H1 (cell line): ENCODE measurements at regions not wholly inside any gene's neighbourhood (a gene's known extent, or its start where the extent isn't known, plus 50 kb on each side); places are given as distances from the start of the nearest gene placed in this dataset.

Experiments
- CTCF ChIA-PET: fragments of 300-600 bp; sonication (Branson Sonifier 250); formaldehyde crosslinking; loops from one replicate; lab custom pipeline; 2021; ENCODE audit not compliant: partially characterized antibody; lab: Charles Lee
- POLR2A ChIA-PET: fragments of 300-600 bp; sonication (Branson Sonifier 250); formaldehyde crosslinking; loops from one replicate; lab custom pipeline; 2021; ENCODE audit warnings: inconsistent platforms; ENCODE audit not compliant: partially characterized antibody; lab: Charles Lee
- DNase-seq, 2 experiments: peaks; one replicate each; pipeline versions ENCODE4 v3.0.0 to v3.0.0-alpha.2; 2010 to 2022; ENCODE audit warnings: low spot score in 2 of 2, low read depth in 1 of 2, mixed read lengths in 1 of 2
- FAIRE-seq: peaks from 2 replicates; lab custom pipeline; 2011; peaks lifted over from hg19 to GRCh38; lab: Jason Lieb, UNC
- H2AFZ ChIP-seq: 2 replicates; pipeline ENCODE4 v1.8.1; 2012; ENCODE audit warnings: low read length, inconsistent platforms
- H2AK5ac ChIP-seq: 2 replicates; pipeline ENCODE4 v1.6.1; 2013; ENCODE audit warnings: low read depth, low read length
- H2BK120ac ChIP-seq: replicated peaks from 2 replicates; pipeline ENCODE3; 2013; ENCODE audit warnings: low read depth, low read length, inconsistent platforms
- H2BK12ac ChIP-seq: 2 replicates; pipeline ENCODE4 v1.6.1; 2013; ENCODE audit warnings: low read depth, low read length
- H2BK15ac ChIP-seq: 2 replicates; pipeline ENCODE4 v1.6.1; 2013; ENCODE audit warnings: low read length
- H2BK20ac ChIP-seq: 2 replicates; pipeline ENCODE4 v1.6.1; 2013; ENCODE audit warnings: low read length
- H2BK5ac ChIP-seq: 2 replicates; pipeline ENCODE4 v1.6.1; 2013; ENCODE audit warnings: low read depth, low read length
- H3K14ac ChIP-seq: 2 replicates; pipeline ENCODE4 v1.6.1; 2013; ENCODE audit warnings: inconsistent platforms; ENCODE audit not compliant: insufficient read length
- H3K18ac ChIP-seq: 2 replicates; pipeline ENCODE4 v1.6.1; 2013; ENCODE audit warnings: low read length; ENCODE audit errors: extremely low read depth
- H3K23ac ChIP-seq: 2 replicates; pipeline ENCODE4 v1.6.1; 2013; ENCODE audit warnings: inconsistent platforms; ENCODE audit not compliant: insufficient read length
- H3K23me2 ChIP-seq: 2 replicates; pipeline ENCODE4 v1.6.1; 2013; ENCODE audit warnings: low read depth, low read length
- H3K27ac ChIP-seq: 2 replicates; pipeline ENCODE4 v1.6.1; 2011; ENCODE audit warnings: low read depth, low read length, inconsistent platforms
- H3K27me3 ChIP-seq, 4 experiments: replicated peaks in 1 of 4; 1 replicate in 1 of 4; 2 replicates in 3 of 4; pipeline versions ENCODE4 v1.6.1 to v1.8.1; 2011 to 2013; ENCODE audit warnings: low read length in 3 of 4, mild to moderate bottlenecking in 3 of 4, inconsistent platforms in 2 of 4, mixed read lengths in 2 of 4, moderate library complexity in 1 of 4; ENCODE audit not compliant: control insufficient read depth in 3 of 4, insufficient read depth in 3 of 4; ENCODE audit errors: extremely low read depth in 1 of 4
- H3K36me3 ChIP-seq, 4 experiments: 2 replicates each; pipeline versions ENCODE4 v1.6.1 to v1.8.1; 2011 to 2013; ENCODE audit warnings: mild to moderate bottlenecking in 4 of 4, low read length in 3 of 4, moderate library complexity in 2 of 4, control low read depth in 1 of 4, inconsistent platforms in 1 of 4; ENCODE audit not compliant: insufficient read depth in 4 of 4, control insufficient read depth in 2 of 4
- H3K4ac ChIP-seq: replicated peaks from 2 replicates; pipeline ENCODE3; 2013; ENCODE audit warnings: low read length, low read depth, mixed read lengths, inconsistent platforms; ENCODE audit not compliant: insufficient read length
- H3K4me1 ChIP-seq, 4 experiments: replicated peaks in 1 of 4; 1 replicate in 1 of 4; 2 replicates in 3 of 4; pipeline versions ENCODE4 v1.6.1 to v1.8.1; 2011 to 2013; ENCODE audit warnings: low read length in 3 of 4, inconsistent platforms in 2 of 4, mixed read lengths in 1 of 4; ENCODE audit not compliant: insufficient read depth in 4 of 4, control insufficient read depth in 3 of 4
- H3K4me2 ChIP-seq, 2 experiments: 2 replicates each; pipeline versions ENCODE4 v1.6.1 to v1.8.1; 2011 to 2013; ENCODE audit warnings: low read depth in 2 of 2, low read length in 2 of 2, control low read depth in 1 of 2, inconsistent platforms in 1 of 2, mild to moderate bottlenecking in 1 of 2; ENCODE audit not compliant: insufficient read depth in 1 of 2
- H3K4me3 ChIP-seq, 4 experiments: fragments of 200-600, 300-600 bp in 1 of 4; sonication (generic), shearing (Covaris generic), sonication (Bioruptor Twin) in 1 of 4; 2 replicates each; pipeline versions ENCODE4 v1.5.1 to v1.8.1; 2011 to 2016; ENCODE audit warnings: low read length in 4 of 4, low read depth in 3 of 4, control low read depth in 2 of 4, inconsistent platforms in 2 of 4, mild to moderate bottlenecking in 2 of 4, mixed read lengths in 1 of 4, moderate library complexity in 1 of 4; ENCODE audit not compliant: insufficient read depth in 2 of 4; ENCODE audit errors: extremely low read depth in 1 of 4
- H3K56ac ChIP-seq: replicated peaks from 2 replicates; pipeline ENCODE3; 2013; ENCODE audit warnings: low read depth, mild to moderate bottlenecking, mixed read lengths, low read length, inconsistent platforms; ENCODE audit not compliant: insufficient read length
- H3K79me1 ChIP-seq: 2 replicates; pipeline ENCODE4 v1.6.1; 2013; ENCODE audit warnings: low read depth, low read length, control low read depth
- H3K79me2 ChIP-seq, 2 experiments: 2 replicates each; pipeline versions ENCODE4 v1.6.1 to v1.8.1; 2012 to 2013; ENCODE audit warnings: low read length in 2 of 2, mild to moderate bottlenecking in 2 of 2, inconsistent platforms in 1 of 2; ENCODE audit not compliant: insufficient read depth in 2 of 2, control insufficient read depth in 1 of 2
- H3K9ac ChIP-seq, 4 experiments: replicated peaks in 1 of 4; 1 replicate in 1 of 4; 2 replicates in 3 of 4; pipeline versions ENCODE4 v1.6.1 to v1.8.1; 2011 to 2013; ENCODE audit warnings: low read depth in 3 of 4, low read length in 3 of 4, control low read depth in 2 of 4, mild to moderate bottlenecking in 2 of 4, moderate library complexity in 2 of 4, inconsistent platforms in 1 of 4; ENCODE audit errors: extremely low read depth in 1 of 4
- H3K9me3 ChIP-seq, 2 experiments: 2 replicates each; pipeline versions ENCODE4 v1.6.1 to v1.8.1; 2012 to 2013; ENCODE audit warnings: mild to moderate bottlenecking in 2 of 2, moderate library complexity in 2 of 2, control low read depth in 1 of 2, inconsistent platforms in 1 of 2, low read depth in 1 of 2, low read length in 1 of 2, mixed read lengths in 1 of 2; ENCODE audit not compliant: insufficient read depth in 2 of 2
- H4K20me1 ChIP-seq, 2 experiments: replicated peaks in 1 of 2; 2 replicates each; pipeline versions ENCODE3 to v1.8.1; 2011 to 2013; ENCODE audit warnings: inconsistent platforms in 2 of 2, low read length in 2 of 2, mild to moderate bottlenecking in 1 of 2; ENCODE audit not compliant: insufficient read depth in 2 of 2, control insufficient read depth in 1 of 2
- H4K5ac ChIP-seq: 2 replicates; pipeline ENCODE4 v1.6.1; 2013; ENCODE audit warnings: low read length, low read depth, mixed read lengths, inconsistent platforms; ENCODE audit not compliant: insufficient read length
- H4K8ac ChIP-seq: 2 replicates; pipeline ENCODE4 v1.8.0; 2013; ENCODE audit warnings: mild to moderate bottlenecking, moderate library complexity, low read length, inconsistent platforms; ENCODE audit not compliant: insufficient read depth; ENCODE audit errors: extremely low read depth
- H4K91ac ChIP-seq: replicated peaks from 2 replicates; pipeline ENCODE3; 2013; ENCODE audit warnings: low read length, mixed read lengths, inconsistent platforms; ENCODE audit not compliant: insufficient read length
- BCL11A ChIP-seq, 2 experiments: IDR thresholded peaks; one replicate each; pipeline ENCODE4 v1.6.1; 2011; ENCODE audit warnings: low read depth in 2 of 2, low read length in 2 of 2, mild to moderate bottlenecking in 2 of 2
- BRCA1 ChIP-seq: IDR thresholded peaks from 2 replicates; pipeline ENCODE4 v1.6.1; 2012; ENCODE audit warnings: low read depth, low read length, improper control_type of control experiment
- CREB1 ChIP-seq: IDR thresholded peaks from 2 replicates; pipeline ENCODE4 v1.6.1; 2012; ENCODE audit warnings: inconsistent platforms
- EGR1 ChIP-seq: IDR thresholded peaks from 2 replicates; pipeline ENCODE4 v1.6.1; 2011; ENCODE audit warnings: low read depth, low read length, borderline replicate concordance
- GABPA ChIP-seq: IDR thresholded peaks from 2 replicates; pipeline ENCODE4 v1.6.1; 2011; ENCODE audit warnings: mild to moderate bottlenecking, low read length, moderate library complexity, borderline replicate concordance; ENCODE audit not compliant: insufficient read depth
- JUN ChIP-seq: IDR thresholded peaks from 2 replicates; pipeline ENCODE4 v1.6.1; 2011; ENCODE audit warnings: low read depth, mild to moderate bottlenecking, improper control_type of control experiment, low read length
- KDM1A ChIP-seq: fragments of 200-600, 300-600 bp; sonication (generic); IDR thresholded peaks from 2 replicates; pipeline ENCODE4 v1.7.1; 2016; ENCODE audit warnings: mild to moderate bottlenecking, low read length, borderline replicate concordance
- KDM5A ChIP-seq: fragments of 200-600 bp; IDR thresholded peaks from 2 replicates; pipeline ENCODE4 v1.7.1; 2012; ENCODE audit warnings: mild to moderate bottlenecking, low read length, inconsistent platforms, mixed read lengths
- NANOG ChIP-seq: IDR thresholded peaks from 2 replicates; pipeline ENCODE4 v1.6.1; 2011; ENCODE audit warnings: low read length, low read depth, mild to moderate bottlenecking, inconsistent platforms; ENCODE audit not compliant: insufficient read depth, poor library complexity, severe bottlenecking
- SAP30 ChIP-seq: fragments of 300-600 bp; sonication (generic); IDR thresholded peaks from 2 replicates; pipeline ENCODE4 v1.7.1; 2012; ENCODE audit warnings: low read length, moderate library complexity, mild to moderate bottlenecking, inconsistent platforms; ENCODE audit not compliant: insufficient read depth, insufficient replicate concordance
- SUZ12 ChIP-seq: fragments of 200-600 bp; sonication (generic); IDR thresholded peaks from 2 replicates; pipeline ENCODE4 v1.6.1; 2012; ENCODE audit warnings: mild to moderate bottlenecking, inconsistent platforms, low read length, moderate library complexity, mixed read lengths
- TBP ChIP-seq: IDR thresholded peaks from 2 replicates; pipeline ENCODE4 v1.6.1; 2011; ENCODE audit warnings: low read depth, low read length, improper control_type of control experiment
- WGBS, 2 experiments: shearing (Covaris generic) in 1 of 2; methylation state at CpG; one replicate each; pipeline versions ENCODE4 v1.1.6 to v1.1.7; 2013 to 2015; ENCODE audit warnings: low lambda C conversion rate in 2 of 2, mixed read lengths in 2 of 2, inconsistent platforms in 1 of 2, low coverage in 1 of 2, missing lambda C conversion rate in 1 of 2; ENCODE audit not compliant: insufficient replicate concordance in 2 of 2, insufficient coverage in 1 of 2, insufficient read length in 1 of 2; ENCODE audit errors: extremely low coverage in 1 of 2, missing lambda C conversion rate in 1 of 2; 5-methylcytosine and 5-hydroxymethylcytosine counted together
- TF ChIP-seq, protein P1 (sequence below): IDR thresholded peaks from 2 replicates; pipeline ENCODE4 v1.6.1; 2011; ENCODE audit warnings: low read length, improper control_type of control experiment
- TF ChIP-seq, protein P2 (sequence below): IDR thresholded peaks from 2 replicates; pipeline ENCODE4 v1.6.1; 2012; ENCODE audit warnings: inconsistent platforms

DNA sequence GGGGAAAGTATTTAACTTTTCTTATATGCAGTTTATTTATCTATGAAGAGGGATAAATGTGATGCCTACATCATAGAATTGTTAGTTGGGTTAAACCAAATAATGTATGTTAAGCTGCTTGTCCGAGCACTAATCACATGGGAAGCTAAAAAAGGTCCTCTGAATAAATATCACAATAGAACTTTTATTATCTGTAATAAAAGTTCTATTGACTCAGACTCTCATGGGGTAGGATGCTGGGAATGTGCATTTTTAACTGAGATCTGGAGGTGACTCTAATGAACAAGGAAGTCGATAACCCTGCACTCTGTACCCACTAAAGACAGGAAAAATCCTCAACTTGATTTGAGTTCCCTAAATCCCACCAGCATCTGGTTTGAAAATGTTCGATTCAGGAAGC lies 205.9 kb upstream of the IL12B start:
- H3K79me2 ChIP-seq = no peaks in the 10 kb centered on the region
- TF ChIP-seq, protein P1, sequence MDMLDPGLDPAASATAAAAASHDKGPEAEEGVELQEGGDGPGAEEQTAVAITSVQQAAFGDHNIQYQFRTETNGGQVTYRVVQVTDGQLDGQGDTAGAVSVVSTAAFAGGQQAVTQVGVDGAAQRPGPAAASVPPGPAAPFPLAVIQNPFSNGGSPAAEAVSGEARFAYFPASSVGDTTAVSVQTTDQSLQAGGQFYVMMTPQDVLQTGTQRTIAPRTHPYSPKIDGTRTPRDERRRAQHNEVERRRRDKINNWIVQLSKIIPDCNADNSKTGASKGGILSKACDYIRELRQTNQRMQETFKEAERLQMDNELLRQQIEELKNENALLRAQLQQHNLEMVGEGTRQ = no peak
- TF ChIP-seq NANOG (no peak), GABPA (no peak), TBP (no peak), SAP30 (no peak), BCL11A (IDR thresholded peaks at IDR 0.05; ENCODE audit: low read depth in 2 of 2, low read length in 2 of 2) (no peak), SUZ12 (no peak), KDM5A (no peak), JUN (no peak), BRCA1 (no peak), EGR1 (no peak), CREB1 (no peak), KDM1A (no peak)
- TF ChIP-seq, protein P2, sequence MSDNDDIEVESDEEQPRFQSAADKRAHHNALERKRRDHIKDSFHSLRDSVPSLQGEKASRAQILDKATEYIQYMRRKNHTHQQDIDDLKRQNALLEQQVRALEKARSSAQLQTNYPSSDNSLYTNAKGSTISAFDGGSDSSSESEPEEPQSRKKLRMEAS = no peak

More for the DNA sequence above, 205.9 kb upstream of the IL12B start:
- Histone ChIP-seq H3K4me3 (no peak overlapping the region), H4K5ac (no peak overlapping the region), H3K23me2 (no peaks in the 10 kb centered on the region; the same call in 1 of the 2 replicates), H4K20me1 (no peaks in the 10 kb centered on the region), H4K8ac (no peak overlapping the region), H2BK5ac (no peak overlapping the region), H3K9me3 (peaks cover 8 to 10% of the 10 kb centered on the region in 2 experiments; a peak in 2 of 4 replicates), H2BK15ac (no peak overlapping the region), H3K79me1 (no peaks in the 10 kb centered on the region), H3K4me1 (no peaks in the 10 kb centered on the region), H3K14ac (no peak overlapping the region), H3K23ac (no peak overlapping the region), H3K9ac (no peak overlapping the region), H4K91ac (no peak overlapping the region), H3K36me3 (no peaks in the 10 kb centered on the region; a peak in 1 of 8 replicates), H2AFZ (no peak overlapping the region), H2AK5ac (no peak overlapping the region), H2BK20ac (no peak overlapping the region), H3K56ac (no peak overlapping the region), H3K4me2 (no peak overlapping the region), H2BK120ac (no peak overlapping the region), H3K18ac (no peak overlapping the region), H3K27ac (no peak overlapping the region), H3K27me3 (no peaks in the 10 kb centered on the region), H3K4ac (no peak overlapping the region), H2BK12ac (no peak overlapping the region)
- ChIA-PET POLR2A (no interaction called here), CTCF (interaction anchor here (0.7 kb wide), 1 partner anchor 117 kb away, joined by 4 read pairs; no protein-coding TSS in a partner anchor)
- no peak for DNase-seq
- WGBS, 2 experiments = 89% methylated on average over 3 of the region's 3 CpGs; no CpG with 5 or more reads in 1 of the 2 experiments
- no peak for FAIRE-seq
